GM19023 (cell line): ENCODE measurements at regions not wholly inside any gene's neighbourhood (a gene's known extent, or its start where the extent isn't known, plus 50 kb on each side); places are given as distances from the start of the nearest gene placed in this dataset.
"Not testable (repeated sequence)": the region's sequence is repeated elsewhere in the genome, so short reads cannot be mapped to it uniquely, and the experiment has no call there.

Experiments
- ATAC-seq: cut with Tn5 transposase; IDR thresholded peaks from one replicate; pipeline ENCODE4 v1.9.1; 2021; ENCODE audit warnings: mild to moderate bottlenecking, moderate library complexity; ENCODE audit not compliant: unreplicated experiment

GRCh38 chr11:43053638-43054412 is 258.0 kb upstream of the API5 start:
- no peak for ATAC-seq

DNA sequence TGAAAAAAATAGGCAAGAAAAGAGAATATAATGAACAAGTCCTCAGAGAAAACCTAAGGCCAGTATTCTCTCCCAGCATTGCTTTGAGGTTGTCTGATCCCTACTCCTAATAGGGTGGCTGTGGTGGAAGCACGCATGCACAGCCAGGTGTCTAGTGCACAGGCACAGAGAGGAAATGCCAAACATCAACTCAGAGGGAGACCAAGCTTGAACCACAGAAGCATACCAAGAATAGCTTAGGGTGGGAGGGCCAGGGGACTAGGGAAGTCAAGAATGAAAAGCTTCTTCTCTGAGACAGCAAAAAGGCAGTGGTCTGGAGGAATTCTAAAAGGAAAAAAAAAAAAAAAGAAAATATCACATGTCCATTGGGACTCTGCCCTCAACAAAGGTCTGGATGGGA is 244.1 kb upstream of the API5 start:
- ATAC-seq = no peak

- ATAC-seq = no peak
Measured at GRCh38 chr11:43071338-43071737, 240.5 kb upstream of the API5 start.

DNA sequence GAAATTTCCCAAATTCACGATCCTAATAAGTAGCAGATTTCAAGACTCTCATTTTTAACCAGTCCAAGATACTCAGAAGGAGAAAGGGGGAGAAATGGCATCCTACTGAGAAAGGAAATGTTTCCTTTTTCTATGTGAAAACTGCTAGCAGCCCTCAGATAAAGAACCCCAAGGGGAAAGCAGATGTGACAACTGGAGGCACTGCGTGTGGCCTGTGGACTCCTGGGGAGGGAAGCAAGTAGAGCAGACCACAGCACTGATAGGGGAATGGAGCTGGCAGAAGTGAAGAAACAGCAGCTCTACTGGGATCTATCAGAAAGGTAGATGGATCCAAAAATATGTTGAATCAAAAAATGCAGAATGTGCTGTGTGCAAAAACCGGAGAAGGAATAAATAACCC is 239.7 kb upstream of the API5 start:
- ATAC-seq = no peak

- ATAC-seq = no peak
Measured at GRCh38 chr11:43072911-43073310, 238.9 kb upstream of the API5 start.

GRCh38 chr11:43074810-43075209 is 237.0 kb upstream of the API5 start:
- ATAC-seq = no peak

DNA sequence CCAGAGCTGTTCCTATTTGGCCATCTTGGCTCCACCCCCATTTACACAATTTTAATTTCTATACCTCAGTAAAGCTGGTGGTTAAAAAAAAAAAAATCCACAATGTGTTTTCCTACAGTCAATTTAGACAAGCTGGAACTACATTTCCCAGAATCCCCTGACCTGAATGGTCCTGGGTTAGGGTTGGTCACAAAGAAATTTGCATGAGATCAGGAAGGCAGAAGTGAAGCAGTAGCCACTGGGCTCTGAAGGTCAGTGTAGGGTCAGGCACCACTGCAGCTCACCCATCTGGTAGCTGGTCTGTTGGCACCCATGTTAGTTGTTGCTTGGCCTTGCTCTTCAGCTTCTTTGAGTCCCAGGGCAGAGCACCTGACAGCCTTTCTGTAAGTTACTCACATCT is 210.7 kb upstream of the API5 start:
- no peak for ATAC-seq

DNA sequence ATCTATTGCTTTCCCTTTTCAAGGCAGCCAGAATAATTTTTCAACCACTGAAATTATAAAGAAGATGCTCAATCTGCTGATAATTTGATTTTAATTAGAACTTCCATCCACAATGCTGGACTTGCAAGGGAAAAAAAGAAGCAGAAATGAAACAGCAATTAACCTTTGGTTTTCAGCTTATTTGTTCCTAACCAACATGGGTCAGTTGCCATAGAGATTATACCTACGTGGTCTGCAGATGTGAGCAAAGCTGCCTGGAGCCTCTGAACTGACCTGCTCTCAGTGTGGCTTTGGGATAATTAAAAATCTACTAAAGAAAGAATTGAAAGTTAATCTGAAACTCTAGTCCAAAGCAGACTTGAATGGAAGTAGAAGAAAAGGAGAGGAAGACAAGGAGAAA is 195.7 kb upstream of the API5 start:
- ATAC-seq = no peak

GRCh38 chr11:43119275-43119970 is 192.4 kb upstream of the API5 start:
- no peak for ATAC-seq

GRCh38 chr11:43122546-43122945 is 189.2 kb upstream of the API5 start:
- no peak for ATAC-seq

- ATAC-seq = no peak
Measured at GRCh38 chr11:43123443-43123842, 188.4 kb upstream of the API5 start.

DNA sequence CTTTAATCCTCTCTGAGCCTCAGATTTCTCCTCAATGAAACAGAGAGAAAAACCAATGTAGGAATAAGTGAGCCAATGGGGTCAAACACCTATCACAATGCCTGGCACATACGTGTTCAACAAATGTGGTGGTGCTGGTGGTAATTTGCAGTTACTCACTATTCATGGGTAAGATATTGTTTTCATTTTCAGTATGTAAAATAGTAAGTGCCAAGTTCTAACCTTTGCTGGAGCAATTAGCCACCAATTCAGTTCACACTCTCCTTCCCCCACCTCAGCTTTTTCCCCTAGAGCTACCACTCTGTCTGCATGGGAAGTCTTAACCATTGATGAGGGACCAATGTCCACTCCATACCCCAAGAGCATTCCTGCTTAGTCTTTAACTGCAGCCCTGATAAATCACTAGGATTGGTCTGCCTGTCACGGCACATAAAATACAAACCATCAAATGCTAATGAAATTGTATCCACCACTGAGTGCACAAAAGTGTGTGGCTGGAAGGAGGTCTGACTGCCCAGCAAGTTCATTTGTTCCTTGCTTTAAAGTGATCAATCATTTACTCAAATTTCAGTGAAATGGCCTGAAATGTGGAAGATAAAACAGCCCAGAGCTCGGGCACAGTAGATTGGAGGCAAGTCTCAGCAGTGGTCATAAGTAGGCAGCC is 187.4 kb upstream of the API5 start:
- no peak for ATAC-seq

GRCh38 chr11:43129329-43129728 is 182.5 kb upstream of the API5 start:
- ATAC-seq = no peak

GRCh38 chr11:43130616-43131015 is 181.2 kb upstream of the API5 start:
- no peak for ATAC-seq

GRCh38 chr11:43135966-43136534 is 175.7 kb upstream of the API5 start:
- peak; percentile 83 for ATAC-seq

DNA sequence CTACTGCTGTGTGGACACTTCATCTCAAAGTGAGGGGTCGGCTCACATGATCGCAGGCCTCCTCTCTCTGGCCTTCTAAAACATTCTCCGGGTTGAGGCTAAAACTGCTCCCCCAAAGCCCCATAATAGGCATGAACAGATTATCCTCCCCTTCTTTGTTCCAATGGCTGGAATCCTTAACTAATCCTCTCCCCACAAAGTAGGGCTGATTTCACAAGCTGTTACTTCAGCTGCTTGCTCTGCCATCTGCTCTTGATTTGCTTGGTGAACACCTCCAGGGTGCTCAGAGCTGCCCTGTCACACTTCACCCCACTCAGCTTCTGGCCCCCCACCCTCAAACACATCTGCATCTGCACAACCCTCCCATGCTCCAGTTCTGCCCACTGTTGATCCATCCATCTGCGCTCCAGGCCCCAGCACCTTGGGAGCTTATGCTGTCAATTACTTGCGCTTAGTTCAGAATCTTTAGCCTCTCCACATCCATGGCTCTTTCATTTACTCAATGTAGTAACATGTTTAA is 173.1 kb upstream of the API5 start:
- no peak for ATAC-seq

DNA sequence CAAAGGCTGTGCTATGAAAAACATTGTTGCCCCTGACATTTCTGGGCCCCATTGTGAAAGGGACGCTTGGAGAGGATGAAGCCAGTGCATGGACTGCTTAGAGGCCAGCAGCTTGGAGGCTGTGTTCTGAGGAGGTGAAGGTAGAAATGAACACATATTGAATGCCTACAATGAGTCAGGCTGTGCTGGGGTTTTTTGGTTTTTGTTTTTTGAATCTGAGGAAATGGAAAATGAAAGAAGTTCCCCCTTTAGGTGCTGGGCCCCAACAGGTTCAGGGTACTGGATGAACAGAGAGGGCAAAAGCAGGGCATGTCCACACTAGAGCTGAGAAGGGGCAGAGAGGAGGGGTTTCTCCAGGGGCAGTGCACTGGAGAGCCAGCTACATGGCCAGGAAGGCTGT is 166.1 kb upstream of the API5 start:
- ATAC-seq = peak; percentile 86

DNA sequence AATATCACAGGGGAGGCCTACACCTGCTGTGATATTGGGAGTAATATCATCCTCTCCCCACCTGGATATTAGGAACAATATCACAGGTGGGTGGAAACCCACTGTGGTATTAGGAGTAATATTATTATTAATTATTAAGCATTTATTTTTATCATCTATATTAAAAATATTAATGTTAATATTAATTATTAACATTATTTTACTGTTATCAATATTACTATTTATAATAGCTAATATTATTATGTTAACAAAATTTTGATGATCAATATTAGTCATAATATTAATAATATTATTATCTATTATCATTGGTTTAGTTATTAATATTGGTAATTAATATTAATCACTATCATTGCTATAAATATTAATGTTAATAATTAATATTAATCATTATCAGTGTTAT is 161.1 kb upstream of the API5 start:
- ATAC-seq = no peak

DNA sequence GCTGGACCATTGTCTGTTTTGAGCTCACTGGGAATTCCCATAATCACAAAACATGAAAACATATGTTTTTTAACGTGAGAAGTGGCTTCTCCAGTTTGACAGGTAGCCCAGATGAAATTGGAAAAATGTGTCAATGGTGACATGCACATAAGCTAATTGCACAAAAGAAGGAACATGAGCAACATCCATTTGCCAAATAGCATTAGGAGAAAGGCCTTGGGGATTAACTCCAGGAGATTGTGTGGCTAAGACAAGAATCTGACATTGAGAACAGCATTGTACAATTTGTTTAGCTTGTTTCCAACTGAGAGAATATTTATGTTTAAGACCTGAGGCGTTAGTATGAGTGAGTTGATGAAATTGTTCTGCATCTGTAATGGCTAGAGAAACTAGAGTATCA is 147.0 kb upstream of the API5 start:
- no peak for ATAC-seq

- not testable (repeated sequence) for ATAC-seq
Measured at GRCh38 chr11:43165393-43165792, 146.4 kb upstream of the API5 start.

DNA sequence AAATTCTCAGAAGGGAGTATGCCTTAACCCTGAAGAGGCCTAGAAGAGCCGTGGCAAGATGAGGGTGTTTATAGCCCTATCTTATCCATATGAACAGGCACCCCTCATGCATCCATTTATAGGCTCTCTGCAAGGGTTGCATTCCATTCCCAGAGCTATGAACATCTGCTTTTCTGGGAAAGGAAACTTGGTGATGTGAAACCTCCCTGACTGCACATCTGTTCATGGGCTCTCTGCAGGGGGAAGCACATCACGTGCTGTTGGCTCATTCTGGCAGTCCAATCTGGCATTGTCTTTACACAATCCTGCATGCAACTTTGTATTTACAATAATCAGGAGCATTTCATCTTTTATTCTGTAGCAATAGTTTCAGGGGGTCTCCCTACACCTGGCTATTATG is 143.6 kb upstream of the API5 start:
- ATAC-seq = not testable (repeated sequence)
